IPS DF 4.7 (cell line): ENCODE measurements at regions not wholly inside any gene's neighbourhood (a gene's known extent, or its start where the extent isn't known, plus 50 kb on each side); places are given as distances from the start of the nearest gene placed in this dataset.

Source experiments
- DNase-seq: peaks from one replicate; pipeline ENCODE4 v3.0.0-alpha.2; 2013; ENCODE audit warnings: low spot score; ENCODE audit errors: extremely low read depth

DNA sequence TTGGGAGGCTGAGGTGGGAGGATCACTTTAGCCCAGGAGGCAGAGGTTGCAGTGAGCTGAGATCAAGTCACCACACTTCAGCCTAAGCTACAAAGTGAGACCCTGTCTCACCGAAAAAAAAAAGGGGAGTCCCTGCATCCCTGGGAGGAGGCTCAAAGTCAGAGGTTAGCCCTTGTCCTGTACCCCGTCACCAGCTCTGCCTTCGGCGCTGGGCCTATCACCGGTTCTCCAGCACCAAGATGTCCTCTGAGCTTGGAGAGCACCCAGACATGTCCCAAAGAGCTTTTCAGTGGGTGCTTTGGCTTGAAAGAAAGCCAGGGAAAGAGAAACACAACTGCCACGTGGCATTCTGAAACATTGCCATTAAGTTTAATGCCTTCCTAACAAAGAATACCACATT lies 356.9 kb upstream of the TSHZ3 start:
- DNase-seq: no peak

DNA sequence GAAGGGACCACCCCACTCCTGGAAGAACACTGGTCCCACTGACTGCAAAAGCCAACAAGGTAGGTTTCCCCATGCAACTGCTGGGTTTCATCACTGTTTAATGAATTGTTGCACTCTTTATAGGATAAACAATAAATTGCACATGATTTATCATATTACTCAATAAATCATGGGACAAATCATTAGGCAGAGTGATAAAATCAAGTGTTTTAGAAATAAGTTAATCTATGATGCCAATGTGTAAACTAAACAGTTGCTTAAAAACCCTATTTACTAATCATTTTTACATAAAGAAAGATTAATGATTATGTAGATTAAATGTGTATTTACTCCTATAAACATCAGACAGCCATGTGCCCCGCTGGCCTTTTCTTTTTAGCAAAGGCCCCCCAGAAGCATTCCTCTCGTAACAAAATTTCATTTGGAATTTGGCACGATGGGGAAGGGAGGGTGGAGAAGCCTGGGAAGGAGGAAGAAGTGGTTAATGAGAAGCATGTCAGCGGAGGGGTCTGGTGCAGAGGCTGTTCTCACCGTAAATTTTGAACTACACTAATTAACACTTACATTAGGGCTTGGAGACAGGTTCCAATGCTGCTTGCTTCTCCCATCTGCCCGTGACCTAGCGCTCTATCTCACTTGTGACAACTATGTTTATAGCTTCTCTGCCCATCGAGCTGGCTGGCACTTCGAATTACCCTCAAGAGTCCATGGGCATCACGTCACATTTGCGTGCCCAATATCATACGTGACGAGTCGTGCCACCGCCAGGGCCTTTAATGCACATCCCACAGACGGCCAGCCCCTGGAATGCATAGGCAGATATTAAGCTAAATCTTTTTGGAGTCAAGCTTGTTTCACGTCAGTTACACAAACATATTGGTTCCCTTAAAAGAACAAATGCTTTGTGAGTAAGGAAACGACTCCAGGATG lies 357.7 kb upstream of the TSHZ3 start:
- DNase-seq: no peak

DNA sequence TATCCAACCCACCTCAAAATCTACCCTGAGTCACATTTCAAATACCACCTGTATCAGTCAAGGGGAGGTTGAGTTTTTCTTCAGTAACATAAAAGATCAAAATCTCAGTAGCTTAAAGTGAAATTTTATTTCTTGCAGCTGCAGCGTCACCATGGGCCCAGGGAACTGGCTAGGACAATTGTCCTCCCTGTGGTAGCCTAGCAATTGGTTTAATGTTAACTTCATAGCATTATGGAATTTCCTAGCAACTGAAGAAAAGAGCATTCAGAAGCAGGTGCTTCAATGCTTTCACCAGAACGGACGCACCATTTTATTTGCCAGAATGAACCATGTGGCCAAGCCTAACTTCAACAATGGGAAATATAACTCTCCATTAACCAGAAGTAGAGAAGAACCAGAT lies 359.3 kb upstream of the TSHZ3 start:
- DNase-seq: no peak

DNA sequence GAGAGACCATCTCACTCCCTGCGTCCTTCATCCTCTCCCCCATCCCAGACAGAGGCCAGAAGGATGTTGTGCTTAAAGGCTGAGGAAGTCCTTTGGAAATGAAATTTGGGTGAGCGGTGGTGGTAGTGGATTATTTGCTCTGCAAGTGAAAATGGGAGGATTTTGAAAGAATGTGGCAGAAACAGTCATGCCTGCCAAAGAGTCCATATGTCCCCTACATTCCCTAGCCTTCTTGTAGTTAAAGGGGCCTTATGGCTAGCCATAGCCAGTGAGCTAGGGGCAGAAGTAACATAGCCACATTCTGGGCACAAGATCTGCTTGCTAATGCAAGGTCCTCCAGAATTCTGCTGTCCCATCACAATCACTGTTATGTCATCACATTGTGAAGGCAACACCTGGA lies 360.2 kb upstream of the TSHZ3 start:
- DNase-seq: no peak

DNA sequence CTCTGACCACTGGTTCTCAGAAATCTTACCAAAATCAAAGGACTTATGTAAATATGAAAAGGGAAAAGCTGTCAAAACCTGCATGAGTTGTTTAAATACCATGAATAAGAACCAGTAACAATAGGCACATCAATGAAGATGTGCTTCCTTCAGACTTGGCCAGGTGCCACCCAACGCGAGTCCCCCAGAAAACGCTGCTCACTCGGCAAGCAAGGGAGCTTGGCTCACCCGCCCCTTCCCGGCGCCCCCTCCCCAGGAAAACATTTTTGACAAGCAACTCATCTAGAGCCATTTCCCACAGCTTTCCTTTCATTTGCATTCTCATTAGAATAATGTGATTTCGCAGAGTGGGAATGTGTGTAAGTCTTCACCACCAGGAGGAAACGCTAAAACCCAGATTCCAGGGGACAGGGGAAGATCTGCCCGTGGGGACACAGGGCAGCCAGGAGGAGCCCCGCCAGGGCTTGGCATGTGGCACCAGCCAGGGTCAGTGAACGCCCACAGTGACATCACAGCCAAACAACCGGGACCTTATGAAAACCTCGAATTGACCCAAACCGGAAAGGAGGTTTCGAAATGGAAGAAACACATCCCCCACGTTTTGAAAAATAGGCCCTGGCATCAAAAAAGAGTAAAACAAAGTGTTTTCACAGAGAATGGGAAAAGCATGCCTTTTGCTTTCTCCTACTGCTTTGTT lies 366.2 kb upstream of the TSHZ3 start:
- no peak for DNase-seq

DNA sequence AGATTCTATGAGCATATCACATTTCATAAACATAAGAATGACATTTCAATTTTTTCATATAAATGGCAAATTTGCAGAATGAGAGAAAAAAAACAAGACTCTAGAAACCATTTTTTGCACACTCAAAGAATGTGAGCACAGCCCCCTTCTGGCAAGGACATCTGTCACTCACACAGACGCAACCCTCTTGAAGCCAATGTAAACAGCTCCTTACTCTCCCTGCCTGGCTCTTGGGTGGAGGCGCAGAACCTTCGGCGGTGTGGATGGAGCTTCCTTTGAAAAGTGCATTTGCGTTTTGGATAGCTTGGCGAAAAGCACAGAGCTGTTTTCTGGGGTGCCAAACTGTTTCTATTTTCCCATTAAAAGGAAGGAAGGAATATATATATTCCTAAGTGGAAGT lies 367.6 kb upstream of the TSHZ3 start:
- DNase-seq: no peak

DNA sequence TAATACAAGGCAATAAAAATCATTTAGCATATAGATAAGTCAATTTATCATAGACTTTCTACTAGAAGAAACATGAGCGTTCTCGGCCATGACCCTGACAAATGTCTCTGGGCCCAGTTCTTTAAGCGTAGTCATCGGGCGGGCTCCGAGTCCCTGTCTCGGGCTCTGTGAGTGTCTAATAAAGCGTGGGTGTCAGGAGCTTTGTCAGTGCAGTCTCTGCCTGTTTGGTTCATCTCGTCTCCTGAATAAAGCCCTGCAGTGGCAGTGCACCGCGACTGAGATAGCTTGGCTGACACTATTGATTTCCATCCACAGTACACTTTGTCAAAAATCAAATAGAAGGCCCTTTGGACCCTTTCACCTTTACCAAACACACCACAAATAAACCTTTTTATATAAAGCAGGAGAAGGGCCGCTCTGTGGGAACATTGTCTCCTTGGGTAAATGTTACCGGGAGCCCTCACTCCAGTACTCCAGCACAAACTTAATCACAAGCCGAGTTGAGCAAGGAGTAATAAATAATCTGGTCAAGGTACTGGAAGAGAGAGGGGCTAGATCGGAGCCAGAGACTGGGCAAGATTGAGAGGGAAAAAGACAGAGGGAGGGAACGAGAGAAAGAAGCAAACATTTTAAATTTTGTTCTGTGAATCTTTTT lies 368.2 kb upstream of the TSHZ3 start:
- no peak for DNase-seq

DNA sequence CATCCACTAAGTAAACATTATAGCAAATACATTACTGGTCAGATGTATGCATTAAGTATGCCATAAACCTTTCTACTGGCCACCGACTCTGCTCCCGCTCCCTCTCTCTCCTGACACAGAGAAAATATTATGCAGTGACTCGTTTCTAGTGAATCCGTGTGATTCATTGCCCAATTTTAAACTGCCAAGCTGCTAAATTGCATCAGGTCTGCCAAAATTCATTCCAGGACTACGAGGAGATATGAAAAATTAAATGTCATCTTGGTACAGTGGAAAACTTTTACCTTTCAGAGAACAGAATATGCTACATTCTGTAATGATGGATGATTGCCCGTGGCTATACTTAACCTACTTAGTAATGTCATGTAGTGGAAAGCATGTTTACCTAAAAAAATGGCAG lies 368.8 kb upstream of the TSHZ3 start:
- no peak for DNase-seq

DNA sequence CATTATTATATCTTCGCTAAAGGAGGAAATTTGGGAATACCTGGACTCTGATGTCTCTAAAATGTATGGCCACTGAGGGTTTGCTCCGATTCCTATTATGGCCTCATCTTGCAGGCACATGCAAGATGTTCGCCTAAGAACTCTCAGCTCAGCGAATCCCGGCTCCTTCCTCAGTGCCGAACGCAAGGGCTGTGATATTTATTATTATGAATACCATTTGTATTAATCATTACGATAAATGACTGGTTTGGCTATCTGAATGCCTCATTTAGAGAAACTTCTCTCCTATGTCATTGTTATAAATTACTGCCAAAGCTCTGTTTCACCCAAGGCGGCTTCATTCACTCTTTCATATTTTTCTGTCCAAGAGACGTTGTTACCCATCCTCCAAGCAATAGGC lies 369.7 kb upstream of the TSHZ3 start:
- no peak for DNase-seq

DNA sequence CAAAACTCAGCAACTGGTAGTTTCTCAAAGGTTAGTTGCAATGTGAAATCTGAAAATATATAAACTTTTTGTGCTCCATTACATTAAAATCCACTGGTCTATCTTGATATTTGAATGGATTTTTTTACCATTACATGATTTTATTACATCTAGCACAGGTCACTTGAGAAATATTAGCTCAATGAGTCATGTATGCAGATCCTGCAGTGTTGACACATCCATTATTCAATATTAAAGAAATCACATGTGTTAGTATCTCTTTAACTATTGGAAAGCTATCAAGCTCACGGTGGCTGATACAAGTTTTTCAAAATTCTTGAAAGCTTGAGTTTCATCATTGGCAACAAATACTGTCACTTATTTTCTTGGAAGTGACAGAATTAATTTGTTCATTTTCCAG lies 373.9 kb upstream of the TSHZ3 start:
- no peak for DNase-seq

DNA sequence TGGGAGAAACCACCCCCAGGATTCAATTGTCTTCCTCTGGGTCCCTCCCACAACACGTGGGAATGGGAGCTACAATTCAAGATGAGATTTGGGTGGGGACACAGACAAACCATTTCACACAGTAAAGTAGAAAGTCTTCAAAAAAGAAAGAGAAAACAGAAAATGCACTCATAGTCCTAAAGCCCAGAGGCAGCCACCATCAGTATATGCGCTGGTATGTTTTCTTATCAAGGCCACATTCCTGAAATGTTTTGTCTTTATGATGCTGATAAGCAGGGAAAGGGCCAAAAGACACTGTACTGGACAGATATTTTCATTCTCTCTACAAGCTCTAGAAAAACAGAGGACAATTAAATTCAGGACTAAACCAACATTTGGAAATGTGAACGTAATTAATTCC lies 375.8 kb upstream of the TSHZ3 start:
- no peak for DNase-seq

DNA sequence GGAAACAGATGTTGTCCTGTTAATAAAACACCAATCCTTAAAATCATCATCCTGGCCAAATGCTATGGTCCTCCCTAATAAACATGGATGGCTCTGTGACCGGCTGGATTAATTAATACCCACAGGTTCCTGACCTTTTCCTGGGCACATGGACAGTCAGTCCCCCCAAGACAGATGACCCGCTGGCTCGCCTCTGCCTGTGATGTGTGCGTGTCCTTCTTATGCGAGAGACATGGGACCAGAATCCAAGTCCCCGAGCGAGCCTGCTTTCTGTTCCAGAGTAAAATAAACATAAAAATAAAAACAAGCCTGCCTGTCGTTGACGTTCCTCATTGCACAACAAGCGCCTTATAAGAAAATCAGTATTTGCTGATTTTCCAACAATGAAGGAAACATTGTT lies 378.3 kb upstream of the TSHZ3 start:
- DNase-seq: no peak

DNA sequence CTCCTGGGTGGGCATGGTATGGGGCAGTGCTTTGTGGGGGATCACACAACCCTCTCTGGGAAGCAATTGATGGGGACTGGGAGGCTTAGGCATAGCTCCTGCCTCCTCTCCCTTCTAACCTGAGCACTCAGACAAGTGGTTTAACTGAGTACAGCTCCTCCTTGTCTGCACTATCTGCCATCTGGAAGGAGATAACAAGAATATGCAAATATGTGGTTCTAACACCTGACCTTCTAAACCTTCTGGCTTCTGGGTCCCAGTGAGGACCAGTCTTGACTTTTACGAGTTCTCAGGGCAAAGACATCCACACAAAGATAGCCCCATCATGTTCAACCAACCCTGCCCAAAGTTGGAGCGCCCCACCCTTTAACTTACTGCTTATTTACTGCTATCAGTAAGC lies 381.0 kb upstream of the TSHZ3 start:
- no peak for DNase-seq

DNA sequence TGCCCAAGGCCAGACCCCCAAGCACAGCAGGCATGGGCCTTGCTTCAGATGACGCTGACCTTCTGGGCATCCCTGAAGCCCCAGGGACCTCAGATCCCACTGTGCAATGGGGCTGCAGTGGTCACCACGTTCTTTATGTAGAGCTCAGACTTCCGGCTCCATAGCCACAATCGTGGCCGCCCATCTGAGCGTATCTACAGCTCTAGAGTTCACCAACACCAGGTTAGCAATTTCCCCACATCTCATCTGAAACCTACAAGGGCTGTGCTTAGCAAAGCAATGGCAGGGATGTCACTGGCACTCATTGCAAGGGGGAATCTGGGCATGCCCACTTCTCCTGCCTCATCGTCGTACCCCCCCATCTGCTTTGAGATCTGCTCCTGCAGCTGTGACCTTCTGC lies 384.4 kb upstream of the TSHZ3 start:
- DNase-seq: no peak

DNA sequence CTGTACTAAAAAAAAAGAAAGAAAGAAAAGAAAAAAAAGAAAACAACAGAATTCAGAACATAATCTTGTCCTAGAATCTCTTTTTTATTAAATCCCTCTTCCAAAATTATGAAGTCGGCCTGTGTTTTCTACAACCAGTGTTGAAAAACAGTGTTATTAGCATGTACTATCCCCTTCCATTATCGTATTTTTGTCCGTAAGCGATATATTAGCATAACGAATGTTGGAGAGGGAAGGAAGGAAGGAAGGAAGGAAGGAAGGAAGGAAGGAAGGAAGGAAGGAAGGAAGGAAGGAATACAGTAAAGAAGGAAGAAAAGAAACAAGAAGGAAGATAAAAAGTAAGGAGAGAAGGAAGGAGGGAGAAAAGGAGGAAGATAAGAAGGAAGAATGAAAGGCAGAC lies 393.0 kb upstream of the TSHZ3 start:
- DNase-seq: no peak

DNA sequence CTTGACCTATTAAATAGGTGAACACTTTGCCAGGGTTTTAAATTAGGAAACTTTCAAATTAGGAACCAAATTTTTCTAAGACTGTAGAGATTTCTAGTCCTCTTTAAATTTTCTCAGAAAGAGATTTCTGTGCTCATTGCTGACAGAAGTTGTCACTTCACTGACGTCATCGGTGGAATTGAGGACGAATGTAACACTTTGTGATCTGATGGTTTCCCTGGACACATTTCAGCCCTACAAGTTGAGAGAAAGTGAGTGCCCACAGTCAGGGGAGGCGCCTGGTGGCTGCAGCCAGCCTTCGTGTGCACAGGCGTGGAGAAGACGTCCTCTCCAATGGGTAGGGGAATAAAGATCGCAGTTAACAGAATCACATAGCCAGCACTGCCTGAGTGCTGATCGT lies 396.5 kb upstream of the TSHZ3 start:
- no peak for DNase-seq

DNA sequence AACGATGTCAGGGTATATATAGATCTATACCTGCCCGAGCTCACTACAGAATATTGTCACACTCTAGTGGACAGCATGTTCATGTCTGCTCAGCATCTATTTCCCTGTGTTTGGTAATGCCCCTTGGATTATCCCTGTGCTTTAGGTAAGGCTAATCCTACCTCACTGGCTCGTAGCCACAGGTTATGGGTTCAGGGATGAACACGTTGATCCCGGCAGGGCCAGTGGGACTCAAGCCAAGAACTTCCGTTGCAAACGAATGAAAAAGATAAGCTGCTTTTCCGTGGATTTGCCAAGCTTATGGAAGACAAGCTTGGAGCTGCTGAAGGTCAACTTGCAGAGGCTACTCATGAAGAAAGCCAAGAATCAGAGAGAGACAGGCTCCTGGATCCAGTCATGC lies 400.0 kb upstream of the TSHZ3 start:
- DNase-seq: no peak

DNA sequence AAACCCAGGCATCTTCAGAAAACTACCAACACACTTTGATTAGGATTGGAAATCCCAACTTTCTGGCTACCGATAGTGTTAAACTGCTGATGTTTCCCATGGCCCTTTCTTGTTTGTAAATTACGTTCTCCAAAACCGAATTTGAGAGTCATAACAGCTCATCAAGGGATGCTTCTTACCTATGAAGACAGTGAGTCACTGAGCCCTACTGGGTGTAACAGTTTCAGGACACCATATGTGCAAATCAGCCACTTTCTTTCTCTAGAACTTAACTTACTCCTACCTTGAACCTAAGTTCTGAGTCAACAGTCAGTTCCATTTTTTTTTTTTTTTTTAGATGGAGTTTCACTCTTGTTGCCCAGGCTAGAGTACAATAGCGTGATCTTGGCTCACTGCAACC lies 410.1 kb upstream of the TSHZ3 start:
- no peak for DNase-seq

DNA sequence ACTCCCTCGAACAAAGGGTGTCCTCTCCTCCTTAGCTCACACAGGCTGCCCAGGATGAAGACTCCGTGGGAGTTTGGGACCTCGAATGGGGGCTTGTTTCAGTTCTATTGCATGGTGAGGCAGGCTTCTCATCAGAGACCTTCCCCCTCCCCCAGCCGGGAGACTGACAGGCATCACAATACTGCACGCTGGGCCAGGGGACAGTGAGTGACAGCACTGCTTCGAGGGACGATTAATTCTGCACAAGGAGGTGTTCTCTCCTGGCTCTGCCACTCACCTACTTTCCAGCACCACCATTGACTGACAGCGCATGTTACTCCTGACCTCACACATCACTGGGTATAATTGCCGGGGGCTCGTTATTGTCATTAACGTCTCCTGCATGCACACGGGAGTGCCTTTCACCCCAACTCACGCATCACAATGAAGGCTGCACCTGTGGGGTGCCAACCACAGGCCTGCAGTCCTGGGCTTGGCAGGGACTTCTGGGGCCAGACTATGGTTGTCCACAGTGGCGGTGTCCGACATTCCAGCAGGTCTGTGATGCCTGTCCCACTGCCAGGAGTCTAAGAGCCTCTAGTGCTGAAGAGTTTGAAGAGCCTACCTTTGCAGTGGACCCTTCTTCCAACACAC lies 412.2 kb upstream of the TSHZ3 start:
- no peak for DNase-seq

DNA sequence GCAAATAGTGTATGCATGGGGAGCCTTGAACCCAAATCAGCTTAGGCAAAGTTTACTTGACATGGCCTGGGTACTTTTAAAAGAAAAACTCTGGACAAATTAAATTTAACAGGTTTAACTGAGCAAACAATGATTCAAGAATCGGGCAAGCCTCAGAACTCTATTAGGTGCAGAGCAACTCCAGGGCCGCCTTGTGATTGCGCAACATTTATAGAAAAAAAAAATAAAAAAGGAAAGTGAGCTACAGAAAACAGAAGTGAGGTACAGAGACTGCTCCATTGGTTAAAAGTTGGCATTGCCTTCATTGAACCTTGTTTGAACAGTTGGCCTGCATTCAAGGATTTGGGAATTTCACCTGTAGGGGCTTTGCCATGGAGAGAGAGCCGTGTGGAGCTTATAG lies 421.0 kb upstream of the TSHZ3 start:
- DNase-seq: no peak

DNA sequence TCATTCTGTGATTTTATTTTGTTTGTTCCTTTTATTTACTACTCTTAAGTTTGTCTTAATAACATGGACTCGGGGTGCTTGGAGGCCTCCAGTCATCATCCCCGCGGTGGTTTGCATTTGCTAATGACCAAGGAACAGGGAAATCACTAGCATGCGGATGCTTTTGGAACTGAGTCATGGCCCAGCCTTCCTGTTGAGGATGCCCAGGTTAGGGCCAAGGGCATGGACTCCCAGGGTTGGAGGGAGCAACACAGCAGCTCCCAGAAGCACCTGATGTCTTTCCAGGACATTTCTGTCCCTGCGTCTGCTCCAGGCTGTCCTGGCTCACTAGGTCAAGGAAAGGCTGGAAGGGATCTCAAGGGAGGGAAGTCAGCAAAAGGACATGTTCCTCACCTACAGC lies 423.7 kb upstream of the TSHZ3 start:
- no peak for DNase-seq

DNA sequence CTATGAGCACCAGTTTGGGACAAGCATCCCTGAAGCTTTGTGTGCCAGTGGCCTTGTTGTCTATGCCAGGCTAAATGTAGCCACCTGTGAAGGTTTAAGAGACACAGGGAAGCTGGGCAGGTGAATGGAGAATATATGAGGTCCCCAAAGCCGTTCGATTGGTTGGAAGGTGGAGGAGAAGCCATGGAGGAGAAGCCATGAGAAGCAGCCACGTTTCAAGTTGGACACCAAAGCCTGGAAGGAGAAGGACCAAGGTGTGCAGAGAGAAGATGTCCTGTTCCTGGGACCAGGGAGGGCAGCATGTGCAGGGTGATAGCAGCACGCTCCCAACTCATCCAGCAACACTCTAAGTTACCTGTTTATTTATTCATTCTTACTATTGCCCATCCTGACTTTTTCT lies 432.3 kb upstream of the TSHZ3 start:
- no peak for DNase-seq
